Keratinocyte (primary cell): ENCODE measurements at regions not wholly inside any gene's neighbourhood (a gene's known extent, or its start where the extent isn't known, plus 50 kb on each side); places are given as distances from the start of the nearest gene placed in this dataset.

Experiments used
- DNase-seq: peaks from one replicate; pipeline ENCODE4 v3.0.0-alpha.2; 2011; ENCODE audit warnings: low read depth, missing footprints, low spot score
- FAIRE-seq: peaks from 2 replicates; lab custom pipeline; 2011; peaks lifted over from hg19 to GRCh38; lab: Jason Lieb, UNC
- H2AFZ ChIP-seq: 2 replicates; pipeline ENCODE4 v1.6.0; 2012; ENCODE audit warnings: low read length, control low read depth, inconsistent platforms; ENCODE audit not compliant: control insufficient read depth
- H3K27ac ChIP-seq: 2 replicates; pipeline ENCODE4 v1.5.1; 2011; ENCODE audit warnings: low read length; ENCODE audit not compliant: control insufficient read depth, insufficient read depth
- H3K27me3 ChIP-seq: 3 replicates; pipeline ENCODE4 v1.6.0; 2011; ENCODE audit warnings: low read length; ENCODE audit not compliant: control insufficient read depth, insufficient read depth; ENCODE audit errors: extremely low read depth
- H3K36me3 ChIP-seq, 2 experiments: 2 replicates in 1 of 2; 3 replicates in 1 of 2; pipeline ENCODE4 v1.5.1; 2011; ENCODE audit warnings: low read length in 2 of 2, mild to moderate bottlenecking in 1 of 2; ENCODE audit not compliant: control insufficient read depth in 2 of 2, insufficient read depth in 2 of 2; ENCODE audit errors: extremely low read depth in 1 of 2
- H3K4me1 ChIP-seq: 3 replicates; pipeline ENCODE4 v1.5.1; 2011; ENCODE audit warnings: low read length; ENCODE audit not compliant: control insufficient read depth, insufficient read depth; ENCODE audit errors: extremely low read depth
- H3K4me2 ChIP-seq: 3 replicates; pipeline ENCODE4 v1.6.0; 2011; ENCODE audit warnings: low read depth, low read length; ENCODE audit not compliant: control insufficient read depth, insufficient read depth; ENCODE audit errors: extremely low read depth
- H3K4me3 ChIP-seq, 3 experiments: fragments of 200-600 bp in 1 of 3; sonication (generic) in 1 of 3; 2 replicates in 2 of 3; 3 replicates in 1 of 3; pipeline ENCODE4 v1.5.1; 2011 to 2016; ENCODE audit warnings: low read length in 3 of 3, mild to moderate bottlenecking in 3 of 3, control low read depth in 2 of 3, inconsistent platforms in 1 of 3, low read depth in 1 of 3, mixed read lengths in 1 of 3, mixed run types in 1 of 3, moderate library complexity in 1 of 3; ENCODE audit not compliant: control insufficient read depth in 2 of 3, insufficient read depth in 2 of 3; ENCODE audit errors: extremely low read depth in 1 of 3
- H3K79me2 ChIP-seq: 2 replicates; pipeline ENCODE4 v1.6.0; 2012; ENCODE audit warnings: low read length; ENCODE audit not compliant: control insufficient read depth, insufficient read depth
- H3K9ac ChIP-seq: 3 replicates; pipeline ENCODE4 v1.6.0; 2011; ENCODE audit warnings: low read length; ENCODE audit not compliant: control insufficient read depth, insufficient read depth; ENCODE audit errors: extremely low read depth
- H3K9me1 ChIP-seq: 3 replicates; pipeline ENCODE4 v1.6.0; 2011; ENCODE audit warnings: low read length; ENCODE audit not compliant: control insufficient read depth, insufficient read depth; ENCODE audit errors: extremely low read depth
- H3K9me3 ChIP-seq: 2 replicates; pipeline ENCODE4 v1.5.1; 2012; ENCODE audit warnings: low read depth, low read length; ENCODE audit not compliant: control insufficient read depth
- H4K20me1 ChIP-seq: 3 replicates; pipeline ENCODE4 v1.6.0; 2011; ENCODE audit warnings: low read length; ENCODE audit not compliant: control insufficient read depth, insufficient read depth; ENCODE audit errors: extremely low read depth
- EZH2 ChIP-seq: IDR thresholded peaks from one replicate; pipeline ENCODE4 v1.6.1; 2012; ENCODE audit warnings: inconsistent platforms, mild to moderate bottlenecking, low read length, moderate library complexity
- dilution Hi-C: fragments of 300-500 bp; cut with MboI; formaldehyde crosslinking; loops from one replicate; pipeline ENCODE4 v1.7.0; 2020; ENCODE audit warnings: low sequenced_read_pairs; ENCODE audit not compliant: extremely low pct_ligation_motif_present
- TF ChIP-seq, protein P1 (sequence below), 3 experiments: IDR thresholded peaks in 1 of 3; conservative IDR thresholded peaks in 1 of 3; optimal IDR thresholded peaks in 1 of 3; 2 replicates in 2 of 3; 3 replicates in 1 of 3; pipeline versions ENCODE3 to v1.5.1; 2011; ENCODE audit warnings: low read length in 3 of 3, mild to moderate bottlenecking in 3 of 3, moderate library complexity in 2 of 3, control low read depth in 1 of 3, inconsistent platforms in 1 of 3; ENCODE audit not compliant: insufficient read depth in 2 of 3; ENCODE audit errors: extremely low read depth in 1 of 3

GRCh38 chr22:47391169-47392053 lies 629.0 kb downstream of the TBC1D22A start:
- Histone ChIP-seq H3K9me1 (no peaks in the 10 kb centered on the region), H3K79me2 (no peaks in the 10 kb centered on the region), H2AFZ (no peak overlapping the region), H3K9ac (no peak overlapping the region), H3K36me3 (no peaks in the 10 kb centered on the region), H3K27me3 (no peaks in the 10 kb centered on the region), H4K20me1 (no peaks in the 10 kb centered on the region), H3K4me1 (no peaks in the 10 kb centered on the region), H3K4me3 (no peak overlapping the region), H3K9me3 (peaks cover 9% of the 10 kb centered on the region), H3K27ac (no peak overlapping the region), H3K4me2 (no peak overlapping the region)
- no peak for TF ChIP-seq EZH2
- TF ChIP-seq, protein P1, sequence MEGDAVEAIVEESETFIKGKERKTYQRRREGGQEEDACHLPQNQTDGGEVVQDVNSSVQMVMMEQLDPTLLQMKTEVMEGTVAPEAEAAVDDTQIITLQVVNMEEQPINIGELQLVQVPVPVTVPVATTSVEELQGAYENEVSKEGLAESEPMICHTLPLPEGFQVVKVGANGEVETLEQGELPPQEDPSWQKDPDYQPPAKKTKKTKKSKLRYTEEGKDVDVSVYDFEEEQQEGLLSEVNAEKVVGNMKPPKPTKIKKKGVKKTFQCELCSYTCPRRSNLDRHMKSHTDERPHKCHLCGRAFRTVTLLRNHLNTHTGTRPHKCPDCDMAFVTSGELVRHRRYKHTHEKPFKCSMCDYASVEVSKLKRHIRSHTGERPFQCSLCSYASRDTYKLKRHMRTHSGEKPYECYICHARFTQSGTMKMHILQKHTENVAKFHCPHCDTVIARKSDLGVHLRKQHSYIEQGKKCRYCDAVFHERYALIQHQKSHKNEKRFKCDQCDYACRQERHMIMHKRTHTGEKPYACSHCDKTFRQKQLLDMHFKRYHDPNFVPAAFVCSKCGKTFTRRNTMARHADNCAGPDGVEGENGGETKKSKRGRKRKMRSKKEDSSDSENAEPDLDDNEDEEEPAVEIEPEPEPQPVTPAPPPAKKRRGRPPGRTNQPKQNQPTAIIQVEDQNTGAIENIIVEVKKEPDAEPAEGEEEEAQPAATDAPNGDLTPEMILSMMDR (optimal IDR thresholded peaks at IDR 0.05 in 1 of 3, IDR thresholded peaks at IDR 0.05 in 1 of 3, conservative IDR thresholded peaks at IDR 0.05 in 1 of 3; ENCODE audit: extremely low read depth in 1 of 3, insufficient read depth in 2 of 3, low read length in 3 of 3): no peak
- FAIRE-seq: no peak
- DNase-seq: no peak
- dilution Hi-C loops: no loop called here

DNA sequence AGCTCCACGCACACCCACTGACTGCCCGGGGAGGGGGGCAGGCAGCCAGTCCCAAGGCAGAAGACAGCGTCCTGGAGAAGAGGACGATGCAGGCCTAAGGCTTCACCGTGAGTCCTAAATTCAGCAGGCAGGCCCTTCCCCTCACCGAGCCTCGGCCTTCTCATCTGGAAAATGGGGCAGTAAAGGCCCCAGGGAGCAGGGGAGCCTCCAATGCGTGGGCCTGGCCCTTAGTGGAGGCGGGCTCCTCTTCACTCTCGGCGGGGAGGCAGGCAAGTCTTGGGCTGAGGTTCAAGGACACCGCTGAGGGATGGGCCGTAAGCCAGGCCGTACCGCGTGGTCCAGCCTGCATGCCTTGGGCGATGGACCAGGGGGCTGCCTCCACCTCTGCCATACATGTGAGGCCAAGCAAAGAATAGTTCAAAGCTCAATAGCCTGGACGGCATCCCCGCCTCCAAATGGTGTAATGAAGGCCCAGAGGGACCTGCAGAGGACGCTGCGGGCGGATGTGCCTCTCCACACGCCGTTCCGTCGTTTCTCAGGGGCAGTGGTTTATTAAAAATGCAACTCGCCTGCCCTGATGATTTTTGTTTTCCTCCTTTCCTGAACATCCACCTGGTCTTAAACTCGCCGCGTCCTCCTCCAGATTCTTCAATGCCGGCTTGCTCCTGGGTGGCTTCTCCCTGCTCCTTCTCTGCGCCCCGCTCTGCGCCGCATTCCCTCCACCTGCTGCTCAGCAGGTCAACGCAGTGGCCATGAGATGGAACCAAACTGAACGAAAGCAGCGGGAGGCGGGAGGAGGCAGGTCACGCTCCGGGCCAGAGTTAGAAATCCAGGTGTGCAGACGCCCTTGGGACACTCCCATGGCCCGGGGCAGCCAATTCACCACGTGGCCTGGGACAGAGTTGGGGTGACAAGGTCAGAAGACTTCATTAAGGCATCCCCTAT lies 627.8 kb downstream of the TBC1D22A start:
- H3K9ac ChIP-seq: no peak overlapping the region
- H3K27ac ChIP-seq: no peak overlapping the region
- FAIRE-seq (no peak), DNase-seq (no peak)
- no peak overlapping the region for H3K4me2 ChIP-seq
- no peaks in the 10 kb centered on the region for H3K4me1 ChIP-seq
- TF ChIP-seq, protein P1 (optimal IDR thresholded peaks at IDR 0.05 in 1 of 3, IDR thresholded peaks at IDR 0.05 in 1 of 3, conservative IDR thresholded peaks at IDR 0.05 in 1 of 3; ENCODE audit: extremely low read depth in 1 of 3, insufficient read depth in 2 of 3, low read length in 3 of 3): no peak
- TF ChIP-seq EZH2: no peak
- no peaks in the 10 kb centered on the region for H4K20me1 ChIP-seq
- H3K9me3 ChIP-seq: peaks cover 4% of the 10 kb centered on the region
- no peaks in the 10 kb centered on the region for H3K9me1 ChIP-seq
- no peaks in the 10 kb centered on the region for H3K27me3 ChIP-seq
- no peak overlapping the region for H2AFZ ChIP-seq
- H3K79me2 ChIP-seq: no peaks in the 10 kb centered on the region
- H3K4me3 ChIP-seq: no peak overlapping the region
- H3K36me3 ChIP-seq: no peaks in the 10 kb centered on the region
- dilution Hi-C loops: no loop called here
